ENCODE measurements at regions not wholly inside any gene's neighbourhood (a gene's known extent, or its start where the extent isn't known, plus 50 kb on each side); places are given as distances from the start of the nearest gene placed in this dataset.

GRCh38 chr14:21874946-21875345 is 201.3 kb upstream of the OR4E1 start:
- TF ChIP-seq DPF2 (IDR thresholded peaks at IDR 0.05) (no peak), BRCA1 (IDR thresholded peaks at IDR 0.05; ENCODE audit: low read depth, low read length) (no peak), YBX1 (IDR thresholded peaks at IDR 0.05) (no peak), CREB1 (IDR thresholded peaks at IDR 0.05; ENCODE audit: low read depth) (no peak), NR2F1 (conservative IDR thresholded peaks at IDR 0.05) (no peak)
